Choroid plexus epithelial cell (primary cell): ENCODE measurements at regions not wholly inside any gene's neighbourhood (a gene's known extent, or its start where the extent isn't known, plus 50 kb on each side); places are given as distances from the start of the nearest gene placed in this dataset.

Source experiments
- DNase-seq: peaks from one replicate; pipeline ENCODE4 v3.0.0-alpha.2; 2010; ENCODE audit warnings: low read depth
- H3K4me3 ChIP-seq: 2 replicates; pipeline ENCODE4 v1.5.1; 2011; ENCODE audit warnings: low read depth, mild to moderate bottlenecking, control low read depth, low read length, moderate library complexity
- CTCF ChIP-seq: conservative IDR thresholded peaks from 2 replicates; pipeline ENCODE4 v1.5.1; 2011; ENCODE audit warnings: low read depth, mild to moderate bottlenecking, control low read depth, inconsistent platforms, low read length, moderate library complexity

GRCh38 chr10:93147281-93147680 is 73.6 kb downstream of the CYP26A1 start:
- no peak for DNase-seq
- H3K4me3 ChIP-seq: no peak overlapping the region
- TF ChIP-seq CTCF: no peak

- no peak for TF ChIP-seq CTCF
- DNase-seq: no peak
- H3K4me3 ChIP-seq: no peak overlapping the region
Observed at GRCh38 chr10:93148476-93148875, 74.8 kb downstream of the CYP26A1 start.

GRCh38 chr10:93149761-93150160 is 76.1 kb downstream of the CYP26A1 start:
- peak; percentile 69 for DNase-seq
- TF ChIP-seq CTCF: no peak
- H3K4me3 ChIP-seq: no peak overlapping the region

- H3K4me3 ChIP-seq: no peak overlapping the region
- no peak for TF ChIP-seq CTCF
- DNase-seq: no peak
Observed at GRCh38 chr10:93150289-93150688, 76.6 kb downstream of the CYP26A1 start.

GRCh38 chr10:93150990-93151547 is 77.4 kb downstream of the CYP26A1 start:
- H3K4me3 ChIP-seq: no peak overlapping the region
- no peak for DNase-seq
- TF ChIP-seq CTCF: peak; percentile 3

GRCh38 chr10:93152136-93152535 is 78.4 kb downstream of the CYP26A1 start:
- no peak overlapping the region for H3K4me3 ChIP-seq
- no peak for TF ChIP-seq CTCF
- DNase-seq: peak; percentile 65

- no peak overlapping the region for H3K4me3 ChIP-seq
- DNase-seq: no peak
- TF ChIP-seq CTCF: no peak
Observed at GRCh38 chr10:93154531-93154930, 80.8 kb downstream of the CYP26A1 start.
